IMR-90 (cell line): ENCODE measurements at regions not wholly inside any gene's neighbourhood (a gene's known extent, or its start where the extent isn't known, plus 50 kb on each side); places are given as distances from the start of the nearest gene placed in this dataset.

Experiments
- CEBPB ChIP-seq: IDR thresholded peaks from 2 replicates; pipeline ENCODE4 v1.6.1; 2012; ENCODE audit warnings: low read depth, low read length, improper control_type of control experiment
- CTCF ChIP-seq: conservative IDR thresholded peaks from 2 replicates; pipeline ENCODE4 v1.5.1; 2012; ENCODE audit warnings: mild to moderate bottlenecking, low read depth, low read length, improper control_type of control experiment
- ELK1 ChIP-seq: fragments of 150-350 bp; IDR thresholded peaks from 2 replicates; pipeline ENCODE4 v1.6.1; 2016; ENCODE audit warnings: low read depth, mild to moderate bottlenecking, low read length, moderate library complexity, borderline replicate concordance
- MAZ ChIP-seq: IDR thresholded peaks from 2 replicates; pipeline ENCODE4 v1.6.1; 2012; ENCODE audit warnings: low read depth, mild to moderate bottlenecking, low read length, improper control_type of control experiment, moderate library complexity, borderline replicate concordance
- MXI1 ChIP-seq: IDR thresholded peaks from 2 replicates; pipeline ENCODE4 v1.6.1; 2012; ENCODE audit warnings: low read depth, mild to moderate bottlenecking, low read length, moderate library complexity, borderline replicate concordance
- POLR2A ChIP-seq: IDR thresholded peaks from 2 replicates; pipeline ENCODE4 v1.6.1; 2012; ENCODE audit warnings: mild to moderate bottlenecking, low read depth, low read length
- RCOR1 ChIP-seq: IDR thresholded peaks from 2 replicates; pipeline ENCODE4 v1.6.1; 2012; ENCODE audit warnings: mild to moderate bottlenecking, low read length, improper control_type of control experiment; ENCODE audit not compliant: insufficient replicate concordance
- SMC3 ChIP-seq: fragments of 150-350 bp; IDR thresholded peaks from 2 replicates; pipeline ENCODE4 v1.6.1; 2016; ENCODE audit warnings: low read depth, mild to moderate bottlenecking, antibody characterized with exemption, low read length, moderate library complexity
- USF2 ChIP-seq: fragments of 150-350 bp; IDR thresholded peaks from 2 replicates; pipeline ENCODE4 v1.6.1; 2017; ENCODE audit warnings: mild to moderate bottlenecking, antibody characterized with exemption, low read length, low read depth

GRCh38 chr11:21634491-21634890, 558.4 kb upstream of the ANO5 start:
- TF ChIP-seq CTCF (no peak), POLR2A (no peak), USF2 (no peak), SMC3 (no peak), MAZ (no peak), RCOR1 (no peak), MXI1 (no peak), ELK1 (no peak), CEBPB (no peak)
